IMR-90 (cell line): ENCODE measurements at regions not wholly inside any gene's neighbourhood (a gene's known extent, or its start where the extent isn't known, plus 50 kb on each side); places are given as distances from the start of the nearest gene placed in this dataset.

Experiments
- ATAC-seq: fragments of 200-7000 bp; cut with Tn5 transposase; 2 replicates; pipeline ENCODE4 v1.9.1; 2020; ENCODE audit warnings: low read depth, mild to moderate bottlenecking, moderate library complexity
- BruUV-seq: library from RNA; stranded (reverse); fragments of 400-500 nt; replicated peaks from 2 replicates; lab custom pipeline; 2021; lab: Mats Ljungman, UMichigan
- CTCF ChIA-PET: fragments of 300-600 bp; formaldehyde crosslinking; extraction: SDS; loops from one replicate; lab custom pipeline; 2021; ENCODE audit warnings: antibody characterized with exemption; lab: Yijun Ruan, JAX
- POLR2A ChIA-PET: fragments of 300-600 bp; sonication (Branson Sonifier 250); formaldehyde crosslinking; loops from one replicate; lab custom pipeline; 2022; ENCODE audit warnings: antibody characterized with exemption; ENCODE audit not compliant: unreplicated experiment; lab: Charles Lee
- DNase-seq: peaks from one replicate; pipeline ENCODE4 v3.0.0; 2013
- H2AFZ ChIP-seq: replicated peaks from 2 replicates; pipeline ENCODE3; 2013; ENCODE audit warnings: low read length, mild to moderate bottlenecking; ENCODE audit not compliant: poor library complexity
- H2AK5ac ChIP-seq: 2 replicates; pipeline ENCODE4 v1.6.1; 2013; ENCODE audit warnings: low read depth, low read length, inconsistent platforms
- H2AK9ac ChIP-seq: replicated peaks from 2 replicates; pipeline ENCODE3; 2013; ENCODE audit warnings: mild to moderate bottlenecking, low read depth, low read length, moderate library complexity; ENCODE audit not compliant: poor library complexity
- H2BK120ac ChIP-seq: 2 replicates; pipeline ENCODE4 v1.6.1; 2013; ENCODE audit warnings: low read depth, low read length, inconsistent platforms
- H2BK15ac ChIP-seq: 3 replicates; pipeline ENCODE4 v1.6.1; 2013; ENCODE audit warnings: low read depth, low read length, inconsistent platforms
- H2BK20ac ChIP-seq: 2 replicates; pipeline ENCODE4 v1.6.1; 2013; ENCODE audit warnings: low read depth, mild to moderate bottlenecking, inconsistent platforms, low read length, moderate library complexity
- H2BK5ac ChIP-seq: 2 replicates; pipeline ENCODE4 v1.6.1; 2013; ENCODE audit warnings: mild to moderate bottlenecking, low read depth, low read length, inconsistent platforms; ENCODE audit not compliant: poor library complexity, severe bottlenecking
- H3K14ac ChIP-seq: replicated peaks from 2 replicates; pipeline ENCODE4 v1.6.1; 2013; ENCODE audit warnings: low read depth, low read length, inconsistent platforms
- H3K18ac ChIP-seq: 2 replicates; pipeline ENCODE4 v1.6.1; 2013; ENCODE audit warnings: low read depth, low read length, control low read depth
- H3K23ac ChIP-seq: 2 replicates; pipeline ENCODE4 v1.6.1; 2013; ENCODE audit warnings: low read depth, low read length, inconsistent platforms
- H3K27ac ChIP-seq: 2 replicates; pipeline ENCODE4 v1.5.1; 2013; ENCODE audit warnings: mild to moderate bottlenecking, control low read depth, low read length; ENCODE audit not compliant: insufficient read depth
- H3K27me3 ChIP-seq: 2 replicates; pipeline ENCODE4 v1.6.1; 2013; ENCODE audit warnings: low read length; ENCODE audit not compliant: control insufficient read depth, insufficient read depth
- H3K36me3 ChIP-seq: 2 replicates; pipeline ENCODE4 v1.6.1; 2013; ENCODE audit warnings: low read length, mixed read lengths; ENCODE audit not compliant: control insufficient read depth, insufficient read depth
- H3K4ac ChIP-seq: 2 replicates; pipeline ENCODE4 v1.6.1; 2013; ENCODE audit warnings: low read depth, low read length, inconsistent platforms
- H3K4me1 ChIP-seq: 2 replicates; pipeline ENCODE4 v1.6.1; 2013; ENCODE audit warnings: low read length, mixed read lengths; ENCODE audit not compliant: control insufficient read depth, insufficient read depth
- H3K4me2 ChIP-seq: 2 replicates; pipeline ENCODE4 v1.6.1; 2013; ENCODE audit warnings: low read depth, mild to moderate bottlenecking, control low read depth, low read length, moderate library complexity
- H3K4me3 ChIP-seq: 2 replicates; pipeline ENCODE4 v1.5.1; 2013; ENCODE audit warnings: low read depth, mild to moderate bottlenecking, control low read depth, low read length, moderate library complexity; ENCODE audit not compliant: insufficient read depth
- H3K56ac ChIP-seq: 2 replicates; pipeline ENCODE4 v1.6.1; 2013; ENCODE audit warnings: low read length, inconsistent platforms; ENCODE audit not compliant: insufficient read depth; ENCODE audit errors: extremely low read depth
- H3K79me1 ChIP-seq, 2 experiments: 2 replicates each; pipeline ENCODE4 v1.6.1; 2013; ENCODE audit warnings: low read length in 2 of 2, inconsistent platforms in 1 of 2, low read depth in 1 of 2
- H3K9ac ChIP-seq: 2 replicates; pipeline ENCODE4 v1.6.1; 2013; ENCODE audit warnings: low read depth, low read length, control low read depth
- H3K9me1 ChIP-seq: 2 replicates; pipeline ENCODE4 v1.6.1; 2013; ENCODE audit warnings: low read length, inconsistent platforms; ENCODE audit not compliant: insufficient read depth
- H3K9me3 ChIP-seq: 2 replicates; pipeline ENCODE4 v1.6.1; 2013; ENCODE audit warnings: low read length; ENCODE audit not compliant: control insufficient read depth, insufficient read depth
- H4K20me1 ChIP-seq: 2 replicates; pipeline ENCODE4 v1.6.1; 2013; ENCODE audit warnings: low read length, inconsistent platforms; ENCODE audit not compliant: insufficient read depth
- H4K5ac ChIP-seq: 2 replicates; pipeline ENCODE4 v1.6.1; 2013; ENCODE audit warnings: mild to moderate bottlenecking, low read depth, low read length, control low read depth
- H4K8ac ChIP-seq, 2 experiments: 2 replicates each; pipeline ENCODE4 v1.6.1; 2013; ENCODE audit warnings: low read depth in 2 of 2, low read length in 2 of 2, control low read depth in 1 of 2, inconsistent platforms in 1 of 2
- H4K91ac ChIP-seq: 2 replicates; pipeline ENCODE4 v1.6.1; 2013; ENCODE audit warnings: low read depth, low read length, inconsistent platforms; ENCODE audit not compliant: insufficient read depth
- CEBPB ChIP-seq: IDR thresholded peaks from 2 replicates; pipeline ENCODE4 v1.6.1; 2012; ENCODE audit warnings: low read depth, low read length, improper control_type of control experiment
- RAD21 ChIP-seq: IDR thresholded peaks from 2 replicates; pipeline ENCODE4 v1.6.1; 2012; ENCODE audit warnings: low read length, improper control_type of control experiment
- RCOR1 ChIP-seq: IDR thresholded peaks from 2 replicates; pipeline ENCODE4 v1.6.1; 2012; ENCODE audit warnings: mild to moderate bottlenecking, low read length, improper control_type of control experiment; ENCODE audit not compliant: insufficient replicate concordance
- dilution Hi-C: fragments of 300-500 bp; cut with HindIII; formaldehyde crosslinking; loops from one replicate; pipeline ENCODE4 v1.14.3; 2018; ENCODE audit warnings: low sequenced_read_pairs; ENCODE audit not compliant: unreplicated experiment
- in situ Hi-C: fragments of 300-500 bp; cut with MboI; formaldehyde crosslinking; loops from 3 replicates; pipeline ENCODE4 v1.14.3; 2019; ENCODE audit warnings: low sequenced_read_pairs, inconsistent platforms, mixed read lengths
- intact Hi-C: fragments of 100-400 bp; cut with micrococcal nuclease; formaldehyde crosslinking; loops from 2 replicates; pipeline ENCODE4 v1.10.0; 2022

DNA sequence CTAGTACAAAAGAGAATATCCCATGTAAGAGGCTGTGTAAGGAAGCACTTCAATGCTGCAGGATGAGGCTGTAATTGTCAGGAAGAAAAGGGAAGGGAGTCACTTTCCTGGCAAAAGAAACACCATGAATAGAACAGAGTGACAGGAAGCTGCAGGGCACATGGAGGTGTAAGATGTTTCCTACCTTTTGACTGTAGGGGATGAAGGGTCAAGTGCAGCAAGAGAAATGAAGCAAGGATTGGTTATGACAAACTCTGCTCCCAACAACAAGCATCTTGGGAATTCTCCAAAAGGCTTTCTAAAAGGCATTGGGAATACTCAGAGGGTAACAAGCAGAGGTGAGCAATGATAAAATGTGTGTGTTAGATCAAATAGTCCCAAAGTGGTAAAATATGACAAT lies 74.3 kb upstream of the NPY2R start:
- Histone ChIP-seq H2BK120ac (no peak overlapping the region), H3K4ac (no peak overlapping the region), H4K8ac (no peak overlapping the region), H4K5ac (no peak overlapping the region), H2AFZ (no peak overlapping the region), H3K79me1 (no peaks in the 10 kb centered on the region), H3K4me3 (no peak overlapping the region), H3K27ac (no peak overlapping the region), H2AK5ac (no peak overlapping the region), H3K18ac (no peak overlapping the region), H3K23ac (no peak overlapping the region), H2BK5ac (no peak overlapping the region), H3K4me2 (no peak overlapping the region), H3K14ac (no peak overlapping the region), H3K56ac (no peak overlapping the region), H2BK15ac (no peak overlapping the region), H3K4me1 (no peaks in the 10 kb centered on the region), H2BK20ac (no peak overlapping the region), H3K9me3 (no peaks in the 10 kb centered on the region), H3K36me3 (no peaks in the 10 kb centered on the region), H3K9ac (no peak overlapping the region), H3K27me3 (no peaks in the 10 kb centered on the region), H2AK9ac (no peak overlapping the region), H4K91ac (no peak overlapping the region), H3K9me1 (no peaks in the 10 kb centered on the region), H4K20me1 (no peaks in the 10 kb centered on the region)
- intact Hi-C loops = no loop called here
- no TSS peak for BruUV-seq
- POLR2A ChIA-PET = no interaction called here
- DNase-seq (no peak), ATAC-seq (no peak)
- dilution Hi-C loops = no loop called here
- in situ Hi-C loops = no loop called here
- TF ChIP-seq RAD21 (no peak), CEBPB (no peak), RCOR1 (no peak)
- CTCF ChIA-PET = no interaction called here
